GM12875 (cell line): ENCODE measurements at regions not wholly inside any gene's neighbourhood (a gene's known extent, or its start where the extent isn't known, plus 50 kb on each side); places are given as distances from the start of the nearest gene placed in this dataset.

Experiments
- H3K4me3 ChIP-seq: one replicate; pipeline ENCODE4 v1.5.1; 2011; ENCODE audit warnings: low read depth, low read length, control low read depth
- CTCF ChIP-seq: IDR thresholded peaks from 2 replicates; pipeline ENCODE4 v1.5.1; 2011; ENCODE audit warnings: low read depth, mild to moderate bottlenecking, control low read depth, inconsistent platforms, low read length, moderate library complexity, borderline replicate concordance; ENCODE audit not compliant: insufficient read depth

GRCh38 chr13:85284349-85284748 lies 514.9 kb downstream of the SLITRK6 start:
- H3K4me3 ChIP-seq, result no peak overlapping the region
- no peak for TF ChIP-seq CTCF

- no peak for TF ChIP-seq CTCF
- H3K4me3 ChIP-seq, result no peak overlapping the region
These were observed 515.8 kb downstream of the SLITRK6 start for GRCh38 chr13:85283408-85283807.

GRCh38 chr13:85282876-85283275 lies 516.3 kb downstream of the SLITRK6 start:
- no peak overlapping the region for H3K4me3 ChIP-seq
- no peak for TF ChIP-seq CTCF

- H3K4me3 ChIP-seq, result no peak overlapping the region
- no peak for TF ChIP-seq CTCF
These were observed 520.4 kb downstream of the SLITRK6 start for GRCh38 chr13:85278851-85279250.

GRCh38 chr13:85277748-85278147 lies 521.5 kb downstream of the SLITRK6 start:
- no peak overlapping the region for H3K4me3 ChIP-seq
- TF ChIP-seq CTCF, result no peak

GRCh38 chr13:85266771-85267170 lies 532.4 kb downstream of the SLITRK6 start:
- no peak overlapping the region for H3K4me3 ChIP-seq
- no peak for TF ChIP-seq CTCF

GRCh38 chr13:85266331-85266730 lies 532.9 kb downstream of the SLITRK6 start:
- no peak overlapping the region for H3K4me3 ChIP-seq
- TF ChIP-seq CTCF, result no peak
